ENCODE measurements at regions not wholly inside any gene's neighbourhood (a gene's known extent, or its start where the extent isn't known, plus 50 kb on each side); places are given as distances from the start of the nearest gene placed in this dataset.

- H4K20me1 ChIP-seq (ENCODE audit: insufficient read depth) = no peaks in the 10 kb centered on the region
- TF ChIP-seq EZH2 (IDR thresholded peaks at IDR 0.05; ENCODE audit: borderline replicate concordance, insufficient read depth, low read length, poor library complexity, severe bottlenecking) (no peak), MXI1 (conservative IDR thresholded peaks at IDR 0.05; ENCODE audit: poor library complexity, severe bottlenecking) (no peak), RAD21 (conservative IDR thresholded peaks at IDR 0.05) (no peak), SMC3 (conservative IDR thresholded peaks at IDR 0.05; ENCODE audit: poor library complexity) (no peak), TAF1 (IDR thresholded peaks at IDR 0.05; ENCODE audit: low read depth) (no peak), REST (IDR thresholded peaks at IDR 0.05; ENCODE audit: borderline replicate concordance) (no peak), POLR2AphosphoS5 (IDR thresholded peaks at IDR 0.05) (no peak), CTCF (IDR thresholded peaks at IDR 0.05; ENCODE audit: poor library complexity, severe bottlenecking) (no peak)
Observed at GRCh38 chr5:118468085-118468484, 520.3 kb downstream of the DTWD2 start.

GRCh38 chr5:118467103-118467502 is 521.2 kb downstream of the DTWD2 start:
- Histone ChIP-seq H3F3A (ENCODE audit: insufficient read depth, low read length, poor library complexity, severe bottlenecking) (no peaks in the 10 kb centered on the region), H3K4me2 (ENCODE audit: low read length) (no peak overlapping the region), H4K20me1 (ENCODE audit: insufficient read depth) (no peaks in the 10 kb centered on the region), H3K27ac (ENCODE audit: low read length) (no peak overlapping the region), H2AFZ (ENCODE audit: low read depth, low read length) (no peak overlapping the region), H3K9me2 (ENCODE audit: insufficient read depth, low read length) (no peaks in the 10 kb centered on the region), H3K9me3 (ENCODE audit: low read length) (no peaks in the 10 kb centered on the region), H3K79me2 (replicated peaks; ENCODE audit: insufficient read depth, low read length) (no peaks in the 10 kb centered on the region), H3K27me3 (ENCODE audit: insufficient read depth, low read depth, low read length) (no peaks in the 10 kb centered on the region), H3K4me3 (ENCODE audit: low read length) (no peak overlapping the region), H3K36me3 (ENCODE audit: insufficient read depth, low read length) (no peaks in the 10 kb centered on the region), H3K9ac (ENCODE audit: low read length) (no peak overlapping the region)
- TF ChIP-seq SMC3 (conservative IDR thresholded peaks at IDR 0.05; ENCODE audit: poor library complexity) (no peak), REST (IDR thresholded peaks at IDR 0.05; ENCODE audit: borderline replicate concordance) (no peak), RAD21 (conservative IDR thresholded peaks at IDR 0.05) (no peak), MXI1 (conservative IDR thresholded peaks at IDR 0.05; ENCODE audit: poor library complexity, severe bottlenecking) (no peak), EZH2 (IDR thresholded peaks at IDR 0.05; ENCODE audit: borderline replicate concordance, insufficient read depth, low read length, poor library complexity, severe bottlenecking) (no peak), CTCF (IDR thresholded peaks at IDR 0.05; ENCODE audit: poor library complexity, severe bottlenecking) (no peak), TAF1 (IDR thresholded peaks at IDR 0.05; ENCODE audit: low read depth) (no peak), POLR2AphosphoS5 (IDR thresholded peaks at IDR 0.05) (no peak), EP300 (conservative IDR thresholded peaks at IDR 0.05; ENCODE audit: poor library complexity, severe bottlenecking) (no peak)

More at GRCh38 chr5:118468085-118468484, 520.3 kb downstream of the DTWD2 start:
- H3K36me3 ChIP-seq (ENCODE audit: insufficient read depth, low read length) = no peaks in the 10 kb centered on the region
- no peaks in the 10 kb centered on the region for H3K9me3 ChIP-seq (ENCODE audit: low read length)
- no peaks in the 10 kb centered on the region for H3F3A ChIP-seq (ENCODE audit: insufficient read depth, low read length, poor library complexity, severe bottlenecking)
- H3K4me3 ChIP-seq (ENCODE audit: low read length) = no peak overlapping the region
- no peak overlapping the region for H3K27ac ChIP-seq (ENCODE audit: low read length)
- H3K27me3 ChIP-seq (ENCODE audit: insufficient read depth, low read depth, low read length) = no peaks in the 10 kb centered on the region
- H3K9me2 ChIP-seq (ENCODE audit: insufficient read depth, low read length) = no peaks in the 10 kb centered on the region
- no peaks in the 10 kb centered on the region for H3K79me2 ChIP-seq (replicated peaks; ENCODE audit: insufficient read depth, low read length)
- H2AFZ ChIP-seq (ENCODE audit: low read depth, low read length) = no peak overlapping the region
- no peak overlapping the region for H3K9ac ChIP-seq (ENCODE audit: low read length)
- H3K4me2 ChIP-seq (ENCODE audit: low read length) = no peak overlapping the region
